ENCODE measurements at regions not wholly inside any gene's neighbourhood (a gene's known extent, or its start where the extent isn't known, plus 50 kb on each side); places are given as distances from the start of the nearest gene placed in this dataset.

DNA sequence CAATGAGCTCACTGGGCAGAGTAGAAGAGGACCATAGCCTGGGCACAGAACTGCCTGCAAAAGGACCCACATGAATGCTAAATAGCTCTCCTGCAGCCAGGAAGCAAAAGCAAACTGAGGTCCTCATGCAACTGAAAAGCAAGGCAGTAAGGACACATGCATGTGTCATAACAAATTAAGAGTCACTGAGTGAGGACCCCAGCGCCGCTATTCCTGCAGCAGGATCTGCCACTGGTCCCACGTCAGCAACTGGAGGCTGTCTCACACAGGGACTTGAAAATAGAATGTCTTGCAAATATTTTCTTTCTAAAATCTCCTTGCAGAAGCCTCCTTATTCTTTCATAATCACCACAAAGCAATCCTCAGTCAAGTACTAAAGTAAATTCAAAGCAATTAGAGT lies 559.6 kb upstream of the DAB1 start:
- Histone ChIP-seq H3K27ac (ENCODE audit: low read depth, low read length) (no peak overlapping the region), H3K4me2 (ENCODE audit: insufficient read depth, low read length) (no peak overlapping the region), H3K27me3 (ENCODE audit: insufficient read depth, low read length) (no peaks in the 10 kb centered on the region), H3K36me3 (ENCODE audit: insufficient read depth, low read length) (no peaks in the 10 kb centered on the region), H3K79me2 (ENCODE audit: insufficient read depth, low read length) (no peaks in the 10 kb centered on the region), H3K4me1 (ENCODE audit: insufficient read depth, low read length) (no peaks in the 10 kb centered on the region), H4K20me1 (ENCODE audit: insufficient read depth, low read length) (no peaks in the 10 kb centered on the region), H3K9me3 (ENCODE audit: low read depth, low read length) (no peaks in the 10 kb centered on the region), H2AFZ (ENCODE audit: low read length) (no peak overlapping the region), H3K4me3 (ENCODE audit: insufficient read depth, low read length) (no peak overlapping the region)
- TF ChIP-seq, protein P1, sequence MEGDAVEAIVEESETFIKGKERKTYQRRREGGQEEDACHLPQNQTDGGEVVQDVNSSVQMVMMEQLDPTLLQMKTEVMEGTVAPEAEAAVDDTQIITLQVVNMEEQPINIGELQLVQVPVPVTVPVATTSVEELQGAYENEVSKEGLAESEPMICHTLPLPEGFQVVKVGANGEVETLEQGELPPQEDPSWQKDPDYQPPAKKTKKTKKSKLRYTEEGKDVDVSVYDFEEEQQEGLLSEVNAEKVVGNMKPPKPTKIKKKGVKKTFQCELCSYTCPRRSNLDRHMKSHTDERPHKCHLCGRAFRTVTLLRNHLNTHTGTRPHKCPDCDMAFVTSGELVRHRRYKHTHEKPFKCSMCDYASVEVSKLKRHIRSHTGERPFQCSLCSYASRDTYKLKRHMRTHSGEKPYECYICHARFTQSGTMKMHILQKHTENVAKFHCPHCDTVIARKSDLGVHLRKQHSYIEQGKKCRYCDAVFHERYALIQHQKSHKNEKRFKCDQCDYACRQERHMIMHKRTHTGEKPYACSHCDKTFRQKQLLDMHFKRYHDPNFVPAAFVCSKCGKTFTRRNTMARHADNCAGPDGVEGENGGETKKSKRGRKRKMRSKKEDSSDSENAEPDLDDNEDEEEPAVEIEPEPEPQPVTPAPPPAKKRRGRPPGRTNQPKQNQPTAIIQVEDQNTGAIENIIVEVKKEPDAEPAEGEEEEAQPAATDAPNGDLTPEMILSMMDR (IDR thresholded peaks at IDR 0.05; ENCODE audit: extremely low read depth, low read depth, low read length) = no peak
- DNase-seq (ENCODE audit: insufficient read length, low spot score, missing footprints) = no peak

DNA sequence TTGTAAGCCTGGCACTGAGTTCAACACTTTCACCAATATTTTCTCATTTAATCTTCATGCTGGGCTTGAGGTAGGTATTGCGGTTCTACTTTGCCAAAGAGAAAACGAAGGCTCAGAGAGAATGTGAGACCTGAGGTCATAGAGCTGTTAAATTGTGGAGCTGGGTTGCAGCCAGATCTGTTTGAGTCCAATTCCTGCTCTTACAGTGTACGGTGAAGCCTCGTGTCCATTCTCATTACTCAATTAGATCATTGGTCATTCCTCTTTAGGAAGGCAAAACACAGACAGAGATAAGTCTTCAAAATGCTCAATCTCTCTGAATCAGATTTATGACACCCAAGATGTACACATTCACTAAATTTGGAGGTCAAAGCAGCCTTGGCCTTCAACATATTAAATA lies 559.0 kb upstream of the DAB1 start:
- TF ChIP-seq, protein P1 (IDR thresholded peaks at IDR 0.05; ENCODE audit: extremely low read depth, low read depth, low read length) = no peak

DNA sequence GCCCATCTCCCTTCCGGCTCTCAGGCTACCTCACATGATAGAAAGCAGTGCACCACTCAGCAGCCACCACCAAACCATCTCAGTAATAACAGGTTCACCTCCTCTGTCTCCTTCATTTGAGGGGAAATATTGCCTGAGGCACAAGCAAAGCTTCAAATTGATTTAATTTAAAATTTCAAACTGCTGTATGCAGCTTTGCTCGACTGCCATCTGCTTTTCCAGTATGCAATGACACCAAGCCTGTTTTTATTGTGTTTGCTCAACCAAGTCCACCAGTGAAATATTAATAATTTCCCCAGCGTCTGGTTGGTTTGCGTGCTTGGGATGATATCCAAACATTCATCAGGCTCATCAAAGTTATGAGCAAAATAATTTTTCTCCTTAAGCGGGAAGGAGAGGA lies 552.4 kb upstream of the DAB1 start:
- Histone ChIP-seq H3K4me3 (ENCODE audit: insufficient read depth, low read length) (no peak overlapping the region), H3K36me3 (ENCODE audit: insufficient read depth, low read length) (no peaks in the 10 kb centered on the region), H3K27me3 (ENCODE audit: insufficient read depth, low read length) (no peaks in the 10 kb centered on the region), H3K4me1 (ENCODE audit: insufficient read depth, low read length) (no peaks in the 10 kb centered on the region), H3K9me3 (ENCODE audit: low read depth, low read length) (no peaks in the 10 kb centered on the region), H3K4me2 (ENCODE audit: insufficient read depth, low read length) (no peak overlapping the region), H3K79me2 (ENCODE audit: insufficient read depth, low read length) (no peaks in the 10 kb centered on the region), H2AFZ (ENCODE audit: low read length) (no peak overlapping the region), H4K20me1 (ENCODE audit: insufficient read depth, low read length) (no peaks in the 10 kb centered on the region), H3K27ac (ENCODE audit: low read depth, low read length) (no peak overlapping the region)
- DNase-seq (ENCODE audit: insufficient read length, low spot score, missing footprints) = no peak
- TF ChIP-seq, protein P1 (IDR thresholded peaks at IDR 0.05; ENCODE audit: extremely low read depth, low read depth, low read length) = no peak

More for the DNA sequence above, 559.0 kb upstream of the DAB1 start:
- Histone ChIP-seq H3K79me2 (ENCODE audit: insufficient read depth, low read length) (no peaks in the 10 kb centered on the region), H3K4me2 (ENCODE audit: insufficient read depth, low read length) (no peak overlapping the region), H3K4me1 (ENCODE audit: insufficient read depth, low read length) (no peaks in the 10 kb centered on the region), H3K36me3 (ENCODE audit: insufficient read depth, low read length) (no peaks in the 10 kb centered on the region), H3K27ac (ENCODE audit: low read depth, low read length) (no peak overlapping the region), H3K9me3 (ENCODE audit: low read depth, low read length) (no peaks in the 10 kb centered on the region), H3K27me3 (ENCODE audit: insufficient read depth, low read length) (no peaks in the 10 kb centered on the region), H4K20me1 (ENCODE audit: insufficient read depth, low read length) (no peaks in the 10 kb centered on the region), H3K4me3 (ENCODE audit: insufficient read depth, low read length) (no peak overlapping the region), H2AFZ (ENCODE audit: low read length) (no peak overlapping the region)
- no peak for DNase-seq (ENCODE audit: insufficient read length, low spot score, missing footprints)

DNA sequence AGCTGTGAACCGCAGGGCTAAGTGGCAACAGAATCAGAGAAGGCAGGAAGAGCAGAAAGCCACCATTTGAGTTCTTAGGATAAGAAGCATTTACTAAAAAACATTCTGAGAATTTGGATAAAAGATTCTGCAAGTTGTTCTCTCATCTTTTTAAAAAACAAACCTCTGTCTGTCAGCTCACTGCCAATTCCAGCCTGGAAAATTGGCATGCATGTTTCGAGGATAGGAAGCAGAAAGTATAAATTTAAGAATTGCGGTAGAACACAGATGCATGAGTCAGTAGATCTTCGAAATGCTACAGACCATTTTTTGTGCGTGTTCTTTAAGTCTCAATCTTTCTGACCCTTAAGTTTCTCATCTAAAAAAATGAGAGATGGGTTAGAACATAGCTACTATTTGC lies 544.5 kb upstream of the DAB1 start:
- Histone ChIP-seq H3K36me3 (ENCODE audit: insufficient read depth, low read length) (no peaks in the 10 kb centered on the region), H3K4me1 (ENCODE audit: insufficient read depth, low read length) (no peaks in the 10 kb centered on the region), H3K4me3 (ENCODE audit: insufficient read depth, low read length) (no peak overlapping the region), H3K9me3 (ENCODE audit: low read depth, low read length) (peaks cover 2% of the 10 kb centered on the region), H3K27me3 (ENCODE audit: insufficient read depth, low read length) (no peaks in the 10 kb centered on the region), H3K79me2 (ENCODE audit: insufficient read depth, low read length) (no peaks in the 10 kb centered on the region), H3K27ac (ENCODE audit: low read depth, low read length) (no peak overlapping the region), H4K20me1 (ENCODE audit: insufficient read depth, low read length) (no peaks in the 10 kb centered on the region), H2AFZ (ENCODE audit: low read length) (no peak overlapping the region), H3K4me2 (ENCODE audit: insufficient read depth, low read length) (no peak overlapping the region)
- DNase-seq (ENCODE audit: insufficient read length, low spot score, missing footprints) = no peak
- TF ChIP-seq, protein P1 (IDR thresholded peaks at IDR 0.05; ENCODE audit: extremely low read depth, low read depth, low read length) = no peak
